IPS DF 4.7 (cell line): ENCODE measurements at regions not wholly inside any gene's neighbourhood (a gene's known extent, or its start where the extent isn't known, plus 50 kb on each side); places are given as distances from the start of the nearest gene placed in this dataset.

Experiments used
- DNase-seq: peaks from one replicate; pipeline ENCODE4 v3.0.0-alpha.2; 2013; ENCODE audit warnings: low spot score; ENCODE audit errors: extremely low read depth

- DNase-seq, result no peak
Measured at GRCh38 chr2:133667085-133667484, 98.8 kb upstream of the NCKAP5 start.

GRCh38 chr2:133667968-133668367, 99.7 kb upstream of the NCKAP5 start:
- no peak for DNase-seq

- DNase-seq, result no peak
Measured at GRCh38 chr2:133668547-133668946, 100.3 kb upstream of the NCKAP5 start.

- DNase-seq, result no peak
Measured at GRCh38 chr2:133673305-133673905, 105.1 kb upstream of the NCKAP5 start.

- DNase-seq, result no peak
Measured at GRCh38 chr2:133674066-133674432, 105.8 kb upstream of the NCKAP5 start.

- peak; percentile 7 for DNase-seq
Measured at GRCh38 chr2:133674433-133675331, 106.4 kb upstream of the NCKAP5 start.

GRCh38 chr2:133676392-133677130, 108.3 kb upstream of the NCKAP5 start:
- no peak for DNase-seq

GRCh38 chr2:133680343-133681049, 112.2 kb upstream of the NCKAP5 start:
- DNase-seq, result no peak

GRCh38 chr2:133682347-133682746, 114.1 kb upstream of the NCKAP5 start:
- DNase-seq, result no peak

- no peak for DNase-seq
Measured at GRCh38 chr2:133682906-133683305, 114.6 kb upstream of the NCKAP5 start.

GRCh38 chr2:133685636-133686215, 117.5 kb upstream of the NCKAP5 start:
- DNase-seq, result no peak

GRCh38 chr2:133690780-133691179, 122.5 kb upstream of the NCKAP5 start:
- no peak for DNase-seq

GRCh38 chr2:133691336-133691735, 123.1 kb upstream of the NCKAP5 start:
- DNase-seq, result no peak

GRCh38 chr2:133705287-133705686, 137.0 kb upstream of the NCKAP5 start:
- DNase-seq, result no peak

GRCh38 chr2:133710613-133711012, 142.3 kb upstream of the NCKAP5 start:
- no peak for DNase-seq

GRCh38 chr2:133711201-133711600, 142.9 kb upstream of the NCKAP5 start:
- DNase-seq, result no peak

GRCh38 chr2:133711806-133712205, 143.5 kb upstream of the NCKAP5 start:
- no peak for DNase-seq

GRCh38 chr2:133712369-133712768, 144.1 kb upstream of the NCKAP5 start:
- no peak for DNase-seq

GRCh38 chr2:133713049-133713580, 144.9 kb upstream of the NCKAP5 start:
- DNase-seq, result no peak

- DNase-seq, result no peak
Measured at GRCh38 chr2:133716166-133716565, 147.9 kb upstream of the NCKAP5 start.

GRCh38 chr2:133717497-133717896, 149.2 kb upstream of the NCKAP5 start:
- DNase-seq, result no peak
